ENCODE measurements at regions not wholly inside any gene's neighbourhood (a gene's known extent, or its start where the extent isn't known, plus 50 kb on each side); places are given as distances from the start of the nearest gene placed in this dataset.
"Not testable (repeated sequence)": the region's sequence is repeated elsewhere in the genome, so short reads cannot be mapped to it uniquely, and the experiment has no call there.

DNA sequence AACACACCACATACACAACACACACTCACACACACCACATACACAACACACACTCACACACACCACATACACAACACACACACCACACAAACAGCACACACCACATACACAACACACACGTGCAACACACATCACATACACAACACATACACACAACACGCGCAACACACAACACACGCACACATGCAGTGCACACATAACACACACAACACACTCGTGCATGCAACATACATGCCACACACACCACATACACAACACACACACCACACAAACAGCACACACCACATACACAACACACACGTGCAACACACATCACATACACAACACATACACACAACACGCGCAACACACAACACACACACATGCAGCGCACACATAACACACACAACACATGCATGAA lies 192.8 kb downstream of the C16orf95 start:
- H3K4me3 ChIP-seq (ENCODE audit: insufficient read depth, low read depth, low read length); H3K9me3 ChIP-seq (ENCODE audit: control insufficient read depth, low read length): not testable (repeated sequence)
- whole genome bisulfite sequencing, 2 experiments: 88% methylated on average over 9 of the region's 9 CpGs

DNA sequence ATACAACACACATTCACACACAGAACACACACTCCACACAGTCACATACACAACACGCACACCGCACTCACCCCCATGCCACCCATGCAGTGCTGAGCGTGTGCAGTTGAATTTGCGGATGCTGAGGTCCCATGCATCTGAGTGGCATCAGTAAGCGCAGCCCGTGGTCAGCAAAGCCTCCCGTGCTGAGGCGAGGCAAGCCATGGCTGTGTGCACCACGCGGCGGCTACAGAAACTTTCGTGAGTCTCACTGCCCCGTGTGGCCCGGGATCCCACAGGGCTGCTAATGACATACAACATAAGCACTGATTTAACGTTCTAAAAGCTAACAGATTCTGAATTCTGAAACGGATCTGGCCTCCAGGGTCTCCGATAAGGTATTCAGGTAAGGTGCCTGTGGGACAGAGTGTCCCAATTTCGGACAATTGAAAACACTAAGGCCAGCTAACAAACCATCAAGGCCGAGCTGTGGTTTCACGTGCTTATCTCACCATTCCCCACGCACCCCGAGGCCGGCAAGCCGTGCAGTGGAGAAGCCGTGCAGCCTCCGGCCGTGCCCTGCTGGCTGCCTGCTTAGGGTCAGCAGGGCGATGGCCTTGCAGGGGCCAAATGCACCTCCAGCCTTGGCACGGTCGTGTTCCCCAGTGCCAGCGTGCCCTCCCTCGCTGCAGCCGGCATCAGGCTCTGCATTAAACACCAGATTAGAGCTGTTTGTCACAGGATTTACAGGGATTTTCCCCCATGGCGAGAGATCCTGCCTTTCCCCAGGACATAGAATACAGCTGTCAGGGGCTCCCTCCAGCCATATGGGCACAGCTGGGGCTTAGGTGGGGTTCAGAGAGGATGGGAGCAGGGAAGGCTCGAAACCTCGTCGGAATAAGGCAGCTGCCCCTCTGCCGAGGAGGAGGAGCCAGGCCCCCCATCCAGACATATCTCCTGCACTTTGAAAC lies 191.7 kb downstream of the C16orf95 start:
- Histone ChIP-seq H3K27me3 (ENCODE audit: control insufficient read depth, insufficient read depth, low read length, poor library complexity, severe bottlenecking) (no peaks in the 10 kb centered on the region), H3K27ac (ENCODE audit: insufficient read depth, low read depth, low read length, poor library complexity, severe bottlenecking) (no peak overlapping the region), H3K36me3 (ENCODE audit: control insufficient read depth, insufficient read depth, low read length) (no peaks in the 10 kb centered on the region), H3K9me3 (ENCODE audit: control insufficient read depth, low read length) (no peaks in the 10 kb centered on the region), H3K4me3 (ENCODE audit: insufficient read depth, low read depth, low read length) (no peak overlapping the region), H3K4me1 (ENCODE audit: control insufficient read depth, insufficient read depth, low read length) (peaks cover 17% of the 10 kb centered on the region)
- 89% methylated on average over 38 of the region's 38 CpGs for WGBS, 2 experiments

More for the DNA sequence above, 192.8 kb downstream of the C16orf95 start:
- not testable (repeated sequence) for H3K36me3 ChIP-seq (ENCODE audit: control insufficient read depth, insufficient read depth, low read length); H3K27ac ChIP-seq (ENCODE audit: insufficient read depth, low read depth, low read length, poor library complexity, severe bottlenecking); H3K27me3 ChIP-seq (ENCODE audit: control insufficient read depth, insufficient read depth, low read length, poor library complexity, severe bottlenecking)
- H3K4me1 ChIP-seq (ENCODE audit: control insufficient read depth, insufficient read depth, low read length): peaks cover 17% of the 10 kb centered on the region

DNA sequence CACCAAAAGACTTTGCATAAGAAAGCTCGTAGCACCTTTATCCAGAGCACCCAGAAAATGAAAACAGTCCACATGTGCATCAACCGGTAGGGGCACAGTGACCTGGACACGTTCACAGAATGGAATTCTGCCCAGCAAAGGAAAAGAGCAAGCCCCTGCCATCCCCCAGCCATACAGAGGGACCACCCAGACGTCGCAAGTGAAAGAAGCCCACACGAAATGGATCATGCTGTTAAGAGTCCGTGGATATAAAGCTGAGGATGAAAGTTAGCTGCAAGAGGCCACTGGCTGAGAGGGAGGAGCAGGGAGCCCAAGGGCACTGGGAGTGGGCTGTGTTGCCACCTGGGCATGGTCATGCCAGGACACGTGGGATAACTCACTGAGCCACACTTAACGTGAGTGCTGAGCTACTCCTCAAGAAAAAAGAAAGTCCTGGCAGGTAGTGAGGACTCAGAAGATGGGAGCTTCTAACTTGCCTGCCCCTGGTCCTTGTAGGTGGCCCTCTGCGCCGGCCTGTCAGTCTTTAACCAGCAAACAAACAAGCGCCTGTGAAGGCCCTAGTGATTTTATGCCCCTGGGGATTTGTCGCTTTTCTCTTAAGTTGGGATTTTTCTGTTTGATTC lies 190.7 kb downstream of the C16orf95 start:
- no peaks in the 10 kb centered on the region for H3K27me3 ChIP-seq (ENCODE audit: control insufficient read depth, insufficient read depth, low read length, poor library complexity, severe bottlenecking)
- 73 to 80% methylated on average over 13 of the region's 13 CpGs for WGBS, 2 experiments
- H3K9me3 ChIP-seq (ENCODE audit: control insufficient read depth, low read length): no peaks in the 10 kb centered on the region
- no peak overlapping the region for H3K27ac ChIP-seq (ENCODE audit: insufficient read depth, low read depth, low read length, poor library complexity, severe bottlenecking)
- H3K36me3 ChIP-seq (ENCODE audit: control insufficient read depth, insufficient read depth, low read length): no peaks in the 10 kb centered on the region
- H3K4me1 ChIP-seq (ENCODE audit: control insufficient read depth, insufficient read depth, low read length): peaks cover 17% of the 10 kb centered on the region
- no peak overlapping the region for H3K4me3 ChIP-seq (ENCODE audit: insufficient read depth, low read depth, low read length)

DNA sequence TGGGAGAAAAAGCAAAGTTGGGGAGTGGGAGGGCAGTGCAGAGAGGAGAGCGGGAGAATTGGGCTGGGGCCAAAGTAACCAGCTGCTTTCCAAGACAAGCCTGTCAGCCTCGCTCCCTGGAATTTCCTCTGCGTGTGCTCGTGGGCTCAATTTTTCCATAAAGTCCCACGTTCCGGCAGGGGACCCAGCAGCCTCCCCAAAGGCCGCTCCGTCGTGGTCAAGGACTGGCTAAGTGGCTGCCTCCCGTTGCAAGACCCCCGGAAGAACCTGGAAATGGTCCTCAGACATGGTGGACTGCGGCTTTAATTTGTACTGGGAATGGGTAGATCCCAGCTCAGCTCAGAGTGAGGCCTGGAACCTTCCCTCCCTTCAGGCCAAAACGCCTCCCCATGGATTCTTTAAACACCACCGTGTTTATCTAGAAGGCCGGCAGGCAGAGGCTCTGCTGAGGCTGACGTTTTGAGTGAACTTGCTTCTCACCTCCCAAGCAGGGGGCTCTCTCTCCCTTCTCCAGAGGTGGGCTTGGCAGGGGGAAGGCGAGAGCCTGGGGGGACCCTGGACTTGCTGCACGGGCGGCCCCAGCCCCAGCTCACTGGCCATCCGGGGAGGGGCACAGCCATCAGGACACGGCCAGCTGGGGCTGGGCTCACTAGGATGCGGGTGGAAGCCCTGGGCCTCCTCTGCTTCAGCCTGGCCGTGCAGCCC lies 190.0 kb downstream of the C16orf95 start:
- H3K4me1 ChIP-seq (ENCODE audit: control insufficient read depth, insufficient read depth, low read length): peaks cover 23% of the 10 kb centered on the region
- H3K27ac ChIP-seq (ENCODE audit: insufficient read depth, low read depth, low read length, poor library complexity, severe bottlenecking): no peak overlapping the region
- no peaks in the 10 kb centered on the region for H3K9me3 ChIP-seq (ENCODE audit: control insufficient read depth, low read length)
- no peak overlapping the region for H3K4me3 ChIP-seq (ENCODE audit: insufficient read depth, low read depth, low read length)
- no peaks in the 10 kb centered on the region for H3K36me3 ChIP-seq (ENCODE audit: control insufficient read depth, insufficient read depth, low read length)
- H3K27me3 ChIP-seq (ENCODE audit: control insufficient read depth, insufficient read depth, low read length, poor library complexity, severe bottlenecking): no peaks in the 10 kb centered on the region
- 72 to 77% methylated on average over 23 of the region's 23 CpGs for WGBS, 2 experiments

DNA sequence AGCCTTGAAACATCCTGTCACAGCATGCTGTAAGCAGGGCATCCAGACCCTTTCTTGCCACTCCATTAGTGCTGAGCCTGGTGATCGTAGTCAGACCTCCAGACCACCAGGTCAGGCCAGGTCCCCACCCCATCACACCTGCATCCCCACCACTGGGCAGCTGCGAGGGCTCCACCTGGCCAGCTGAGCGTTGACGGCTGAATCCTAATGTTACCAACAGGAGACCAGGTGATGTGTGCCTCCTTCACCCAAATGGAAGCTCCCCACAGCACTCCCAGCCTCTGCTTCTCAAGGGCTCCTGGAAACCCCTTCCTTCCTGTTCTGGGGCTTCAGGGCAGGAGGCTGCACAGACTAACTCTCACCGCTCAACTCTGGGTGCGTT lies 189.4 kb downstream of the C16orf95 start:
- Histone ChIP-seq H3K4me3 (ENCODE audit: insufficient read depth, low read depth, low read length) (no peak overlapping the region), H3K27me3 (ENCODE audit: control insufficient read depth, insufficient read depth, low read length, poor library complexity, severe bottlenecking) (no peaks in the 10 kb centered on the region), H3K9me3 (ENCODE audit: control insufficient read depth, low read length) (no peaks in the 10 kb centered on the region), H3K4me1 (ENCODE audit: control insufficient read depth, insufficient read depth, low read length) (peaks cover 26% of the 10 kb centered on the region), H3K27ac (ENCODE audit: insufficient read depth, low read depth, low read length, poor library complexity, severe bottlenecking) (no peak overlapping the region), H3K36me3 (ENCODE audit: control insufficient read depth, insufficient read depth, low read length) (no peaks in the 10 kb centered on the region)
- WGBS, 2 experiments: 95 to 97% methylated on average over 6 of the region's 6 CpGs

DNA sequence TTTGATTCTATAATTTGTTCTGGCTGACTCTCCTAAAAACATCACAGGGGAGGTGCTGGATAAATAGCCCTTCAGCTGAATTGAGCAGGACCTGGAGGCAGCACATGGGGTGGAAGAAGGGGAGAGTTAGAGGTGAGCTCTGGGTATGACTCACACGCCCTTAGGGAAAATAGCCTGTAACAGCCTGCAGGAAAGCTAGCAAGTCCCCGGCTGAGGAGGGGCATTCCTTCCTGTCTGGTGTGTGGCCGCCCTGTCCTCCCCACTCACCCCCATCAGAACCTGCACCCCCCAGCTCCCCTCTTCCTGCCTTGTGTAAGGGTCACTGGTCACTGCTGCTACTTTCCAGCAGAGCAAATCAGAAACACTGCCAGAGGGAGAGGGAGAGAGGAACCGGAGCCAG lies 187.4 kb downstream of the C16orf95 start:
- Histone ChIP-seq H3K27me3 (ENCODE audit: control insufficient read depth, insufficient read depth, low read length, poor library complexity, severe bottlenecking) (no peaks in the 10 kb centered on the region), H3K36me3 (ENCODE audit: control insufficient read depth, insufficient read depth, low read length) (no peaks in the 10 kb centered on the region), H3K4me1 (ENCODE audit: control insufficient read depth, insufficient read depth, low read length) (peaks cover 30% of the 10 kb centered on the region), H3K9me3 (ENCODE audit: control insufficient read depth, low read length) (no peaks in the 10 kb centered on the region), H3K27ac (ENCODE audit: insufficient read depth, low read depth, low read length, poor library complexity, severe bottlenecking) (no peak overlapping the region), H3K4me3 (ENCODE audit: insufficient read depth, low read depth, low read length) (no peak overlapping the region)
- WGBS, 2 experiments: 80 to 86% methylated on average over 4 of the region's 4 CpGs

DNA sequence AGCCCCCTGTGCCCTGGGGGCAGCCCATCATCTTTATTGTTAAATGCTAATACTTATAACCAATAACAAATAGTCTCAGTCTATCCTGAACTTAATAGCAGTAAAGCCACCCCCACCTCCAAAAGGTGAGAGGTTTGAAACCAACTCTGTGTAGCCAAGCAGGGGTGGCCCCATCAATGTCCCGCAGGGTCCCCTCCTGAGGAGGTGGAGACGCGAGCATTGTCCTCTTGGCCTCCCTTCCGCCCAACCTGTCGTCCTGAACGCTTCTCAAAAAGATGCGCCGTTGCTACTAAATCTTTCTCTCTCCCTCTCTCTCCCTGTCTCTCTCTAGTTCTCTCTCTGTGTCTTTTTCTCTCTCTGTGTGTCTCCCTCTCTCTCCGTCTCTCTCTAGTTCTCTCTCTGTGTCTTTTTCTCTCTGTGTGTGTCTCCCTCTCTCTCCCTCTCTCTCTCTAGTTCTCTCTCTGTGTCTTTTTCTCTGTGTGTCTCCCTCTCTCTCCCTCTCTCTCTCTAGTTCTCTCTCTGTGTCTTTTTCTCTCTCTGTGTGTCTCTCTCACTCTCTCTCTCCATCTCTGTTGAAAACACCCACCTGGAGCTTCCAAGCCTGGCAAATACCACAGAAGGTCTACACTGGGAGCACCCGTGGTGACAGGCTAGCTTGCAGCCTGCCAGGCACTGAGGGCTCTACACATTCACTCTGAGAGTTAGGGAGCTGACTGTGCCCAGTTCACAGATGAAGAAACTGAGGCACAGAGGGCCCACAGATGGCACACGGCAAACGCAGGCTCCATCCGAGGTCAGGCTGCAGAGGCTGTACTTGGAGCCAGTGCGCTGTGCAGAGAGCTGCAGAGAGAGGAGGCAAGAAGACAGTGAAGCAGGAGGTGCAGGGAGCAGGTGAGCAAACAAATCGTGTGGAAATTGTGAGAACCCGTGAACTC lies 185.9 kb downstream of the C16orf95 start:
- no peaks in the 10 kb centered on the region for H3K36me3 ChIP-seq (ENCODE audit: control insufficient read depth, insufficient read depth, low read length)
- no peaks in the 10 kb centered on the region for H3K27me3 ChIP-seq (ENCODE audit: control insufficient read depth, insufficient read depth, low read length, poor library complexity, severe bottlenecking)
- no peak overlapping the region for H3K4me3 ChIP-seq (ENCODE audit: insufficient read depth, low read depth, low read length)
- no peaks in the 10 kb centered on the region for H3K9me3 ChIP-seq (ENCODE audit: control insufficient read depth, low read length)
- H3K4me1 ChIP-seq (ENCODE audit: control insufficient read depth, insufficient read depth, low read length): peaks cover 27% of the 10 kb centered on the region
- no peak overlapping the region for H3K27ac ChIP-seq (ENCODE audit: insufficient read depth, low read depth, low read length, poor library complexity, severe bottlenecking)
- 79 to 82% methylated on average over 16 of the region's 16 CpGs for WGBS, 2 experiments

DNA sequence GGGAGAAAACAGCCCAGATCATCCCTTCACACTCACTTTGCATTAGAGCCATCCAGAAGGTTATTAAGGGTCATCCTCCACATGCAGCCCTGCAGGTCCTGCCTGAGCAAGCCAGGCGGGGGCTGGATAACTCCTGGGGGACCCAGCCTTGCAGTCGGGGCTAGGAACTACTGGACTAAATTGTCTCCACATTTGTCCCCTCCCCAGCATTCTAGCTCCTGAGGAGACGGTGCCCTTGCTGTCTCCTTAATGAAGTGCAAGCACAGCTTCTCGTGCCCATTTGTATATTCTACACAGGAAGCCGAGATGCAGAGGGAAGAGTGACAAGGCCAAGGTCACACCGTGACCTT lies 185.2 kb downstream of the C16orf95 start:
- no peak overlapping the region for H3K27ac ChIP-seq (ENCODE audit: insufficient read depth, low read depth, low read length, poor library complexity, severe bottlenecking)
- WGBS, 2 experiments: 85 to 89% methylated on average over 6 of the region's 6 CpGs
- no peak overlapping the region for H3K4me3 ChIP-seq (ENCODE audit: insufficient read depth, low read depth, low read length)

DNA sequence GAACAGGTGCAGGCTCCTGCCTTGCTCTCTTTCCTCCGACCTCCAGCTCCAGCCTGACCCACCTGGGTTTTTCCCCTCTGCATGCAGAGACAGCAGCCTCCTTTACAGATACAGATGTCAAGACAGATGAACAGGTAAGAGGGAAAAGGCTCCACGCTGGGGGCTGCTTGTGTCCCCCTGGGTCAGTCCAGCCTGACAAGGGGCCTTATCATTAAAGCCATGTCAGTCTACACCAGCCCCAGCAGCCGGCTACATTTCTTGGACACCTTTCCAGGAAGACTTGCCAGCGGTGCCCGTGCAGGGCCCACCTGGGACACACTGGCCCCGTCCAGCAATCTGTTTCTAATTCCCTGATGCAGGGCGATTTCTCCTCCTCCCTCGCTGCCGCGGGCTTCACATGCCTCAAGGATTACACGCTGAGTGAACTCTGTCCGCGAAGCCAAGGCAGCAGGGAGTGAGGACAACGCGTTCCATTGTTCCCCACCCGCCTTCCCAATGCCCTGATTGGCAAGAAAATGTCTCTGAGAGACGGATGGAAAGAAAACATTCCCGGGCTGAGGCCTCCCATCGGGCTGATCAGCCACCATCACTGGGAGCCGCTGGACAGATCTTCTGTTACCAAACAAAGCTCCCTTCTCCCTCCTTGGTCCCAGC lies 184.7 kb downstream of the C16orf95 start:
- Histone ChIP-seq H3K4me3 (ENCODE audit: insufficient read depth, low read depth, low read length) (no peak overlapping the region), H3K9me3 (ENCODE audit: control insufficient read depth, low read length) (no peaks in the 10 kb centered on the region), H3K4me1 (ENCODE audit: control insufficient read depth, insufficient read depth, low read length) (peaks cover 16% of the 10 kb centered on the region), H3K27me3 (ENCODE audit: control insufficient read depth, insufficient read depth, low read length, poor library complexity, severe bottlenecking) (no peaks in the 10 kb centered on the region), H3K27ac (ENCODE audit: insufficient read depth, low read depth, low read length, poor library complexity, severe bottlenecking) (no peak overlapping the region), H3K36me3 (ENCODE audit: control insufficient read depth, insufficient read depth, low read length) (no peaks in the 10 kb centered on the region)
- whole genome bisulfite sequencing, 2 experiments: 49 to 50% methylated on average over 20 of the region's 20 CpGs

More for the DNA sequence above, 185.2 kb downstream of the C16orf95 start:
- Histone ChIP-seq H3K4me1 (ENCODE audit: control insufficient read depth, insufficient read depth, low read length) (peaks cover 21% of the 10 kb centered on the region), H3K9me3 (ENCODE audit: control insufficient read depth, low read length) (no peaks in the 10 kb centered on the region), H3K36me3 (ENCODE audit: control insufficient read depth, insufficient read depth, low read length) (no peaks in the 10 kb centered on the region), H3K27me3 (ENCODE audit: control insufficient read depth, insufficient read depth, low read length, poor library complexity, severe bottlenecking) (no peaks in the 10 kb centered on the region)
